LNCaP clone FGC (cell line): ENCODE measurements at regions not wholly inside any gene's neighbourhood (a gene's known extent, or its start where the extent isn't known, plus 50 kb on each side); places are given as distances from the start of the nearest gene placed in this dataset.

Experiments
- DNase-seq: peaks from one replicate; pipeline ENCODE4 v3.0.0-alpha.2; 2011; ENCODE audit warnings: low read depth
- H3K4me3 ChIP-seq: 2 replicates; pipeline ENCODE4 v1.5.1; 2011; ENCODE audit warnings: mild to moderate bottlenecking, low read depth, low read length, control low read depth
- TF ChIP-seq, protein P1 (sequence below): IDR thresholded peaks from 2 replicates; pipeline ENCODE4 v1.5.1; 2012; ENCODE audit warnings: mild to moderate bottlenecking; ENCODE audit not compliant: control insufficient read depth, insufficient read depth; ENCODE audit errors: extremely low read depth

DNA sequence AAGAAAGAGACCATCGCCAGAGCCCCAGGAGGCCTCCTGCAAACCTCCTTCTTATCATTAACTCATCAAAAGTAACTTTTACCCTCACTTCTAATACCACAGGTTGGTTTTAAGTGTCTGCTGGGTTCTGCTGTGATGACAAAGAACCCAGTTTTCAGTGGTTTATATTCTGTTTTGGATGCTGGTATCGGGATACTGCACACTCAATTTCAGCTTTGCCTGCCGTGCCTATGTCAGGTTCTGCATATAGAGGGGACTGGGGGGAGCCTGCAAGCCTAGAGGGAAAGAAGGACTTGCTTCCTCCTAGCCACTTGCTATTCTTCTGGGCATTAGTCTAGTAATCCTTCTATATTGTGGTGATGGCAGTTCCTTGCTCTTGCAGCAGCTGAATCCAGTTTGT, 242.4 kb downstream of the KCNRG start:
- DNase-seq, result no peak
- TF ChIP-seq, protein P1, sequence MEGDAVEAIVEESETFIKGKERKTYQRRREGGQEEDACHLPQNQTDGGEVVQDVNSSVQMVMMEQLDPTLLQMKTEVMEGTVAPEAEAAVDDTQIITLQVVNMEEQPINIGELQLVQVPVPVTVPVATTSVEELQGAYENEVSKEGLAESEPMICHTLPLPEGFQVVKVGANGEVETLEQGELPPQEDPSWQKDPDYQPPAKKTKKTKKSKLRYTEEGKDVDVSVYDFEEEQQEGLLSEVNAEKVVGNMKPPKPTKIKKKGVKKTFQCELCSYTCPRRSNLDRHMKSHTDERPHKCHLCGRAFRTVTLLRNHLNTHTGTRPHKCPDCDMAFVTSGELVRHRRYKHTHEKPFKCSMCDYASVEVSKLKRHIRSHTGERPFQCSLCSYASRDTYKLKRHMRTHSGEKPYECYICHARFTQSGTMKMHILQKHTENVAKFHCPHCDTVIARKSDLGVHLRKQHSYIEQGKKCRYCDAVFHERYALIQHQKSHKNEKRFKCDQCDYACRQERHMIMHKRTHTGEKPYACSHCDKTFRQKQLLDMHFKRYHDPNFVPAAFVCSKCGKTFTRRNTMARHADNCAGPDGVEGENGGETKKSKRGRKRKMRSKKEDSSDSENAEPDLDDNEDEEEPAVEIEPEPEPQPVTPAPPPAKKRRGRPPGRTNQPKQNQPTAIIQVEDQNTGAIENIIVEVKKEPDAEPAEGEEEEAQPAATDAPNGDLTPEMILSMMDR, result no peak
- no peak overlapping the region for H3K4me3 ChIP-seq

GRCh38 chr13:50261130-50261901, 246.1 kb downstream of the KCNRG start:
- TF ChIP-seq, protein P1, result no peak
- no peak overlapping the region for H3K4me3 ChIP-seq
- no peak for DNase-seq

DNA sequence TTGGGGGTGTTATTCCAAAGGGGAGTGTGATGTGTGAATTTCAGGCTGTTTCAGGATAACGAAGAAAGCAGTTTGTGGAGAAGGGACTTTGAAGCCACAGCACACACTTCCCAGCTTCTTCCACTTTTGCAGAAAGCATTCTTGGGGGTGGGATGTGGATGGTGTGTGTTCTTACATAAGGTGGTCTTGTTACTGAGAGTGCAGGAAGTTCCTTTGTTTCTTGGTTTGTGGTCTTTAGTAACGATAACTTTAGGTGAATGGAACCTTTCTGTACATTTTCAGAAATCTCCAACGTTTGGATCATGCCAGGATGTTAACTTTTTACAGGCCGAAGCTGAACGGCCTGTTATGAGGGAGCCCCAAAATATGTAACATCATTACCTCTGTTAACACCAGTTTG, 251.8 kb downstream of the KCNRG start:
- H3K4me3 ChIP-seq, result no peak overlapping the region
- TF ChIP-seq, protein P1, result no peak
- no peak for DNase-seq

DNA sequence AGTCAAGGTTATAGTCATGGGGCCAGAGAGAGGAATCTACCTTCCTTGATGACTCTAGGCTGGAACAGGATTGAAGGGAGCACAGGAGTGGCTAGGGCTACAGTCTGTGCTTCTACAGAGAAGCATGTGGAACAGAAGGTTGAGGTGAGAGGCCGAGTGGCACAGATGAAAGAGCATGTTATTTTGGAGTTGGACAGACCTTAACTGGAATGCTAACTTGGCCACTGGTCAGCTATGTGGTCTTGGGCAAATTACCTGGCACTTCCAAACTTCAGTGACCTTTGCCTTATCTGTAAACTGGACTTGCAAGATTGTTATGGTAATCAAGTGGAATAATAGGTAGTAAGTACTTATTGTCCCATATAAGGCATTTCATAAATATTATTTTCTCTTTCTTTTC, 252.7 kb downstream of the KCNRG start:
- DNase-seq, result no peak
- no peak overlapping the region for H3K4me3 ChIP-seq
- TF ChIP-seq, protein P1, result no peak

DNA sequence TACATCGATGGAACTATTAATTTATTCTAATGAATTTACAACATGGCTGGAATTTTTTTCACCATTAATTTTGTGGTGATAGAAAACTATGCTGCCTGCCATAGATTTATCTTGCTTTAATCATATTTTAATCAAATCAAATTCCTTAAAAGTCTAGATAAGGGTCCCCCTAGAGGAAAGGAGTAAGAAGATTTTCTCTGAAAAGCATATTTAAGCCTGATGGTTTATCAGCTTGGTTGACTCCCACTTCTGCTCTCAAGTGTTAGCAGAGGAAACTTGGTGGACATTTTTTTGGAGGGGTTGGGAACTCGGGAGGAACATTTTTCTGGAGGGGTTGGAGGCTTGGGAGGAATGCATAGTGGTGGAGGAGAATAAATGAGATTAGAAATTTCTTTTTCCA, 253.3 kb downstream of the KCNRG start:
- no peak overlapping the region for H3K4me3 ChIP-seq
- DNase-seq, result no peak
- TF ChIP-seq, protein P1, result no peak

DNA sequence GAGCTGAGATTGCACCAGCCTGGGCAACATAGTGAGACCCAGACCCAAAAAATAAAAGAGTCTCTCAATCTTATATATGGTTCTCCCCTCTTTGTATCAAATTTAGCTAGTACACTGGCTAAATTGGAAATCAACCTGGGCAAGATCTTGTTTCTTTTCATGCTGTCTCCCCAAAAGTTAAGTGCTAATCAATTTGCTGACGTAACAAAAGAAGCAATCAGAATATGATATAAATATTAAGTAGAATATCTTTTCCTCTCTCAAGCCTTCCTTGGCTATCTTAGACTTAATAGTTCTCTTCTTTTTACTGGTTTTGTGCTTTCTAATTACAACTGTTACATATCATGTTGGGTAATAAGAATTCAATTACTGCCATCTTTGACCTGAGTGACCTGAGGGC, 258.9 kb downstream of the KCNRG start:
- TF ChIP-seq, protein P1, result no peak
- DNase-seq, result no peak
- H3K4me3 ChIP-seq, result no peak overlapping the region

GRCh38 chr13:50275392-50276063, 260.3 kb downstream of the KCNRG start:
- DNase-seq, result peak; percentile 77
- H3K4me3 ChIP-seq, result no peak overlapping the region
- TF ChIP-seq, protein P1, result no peak
